ENCODE measurements at regions not wholly inside any gene's neighbourhood (a gene's known extent, or its start where the extent isn't known, plus 50 kb on each side); places are given as distances from the start of the nearest gene placed in this dataset.

DNA sequence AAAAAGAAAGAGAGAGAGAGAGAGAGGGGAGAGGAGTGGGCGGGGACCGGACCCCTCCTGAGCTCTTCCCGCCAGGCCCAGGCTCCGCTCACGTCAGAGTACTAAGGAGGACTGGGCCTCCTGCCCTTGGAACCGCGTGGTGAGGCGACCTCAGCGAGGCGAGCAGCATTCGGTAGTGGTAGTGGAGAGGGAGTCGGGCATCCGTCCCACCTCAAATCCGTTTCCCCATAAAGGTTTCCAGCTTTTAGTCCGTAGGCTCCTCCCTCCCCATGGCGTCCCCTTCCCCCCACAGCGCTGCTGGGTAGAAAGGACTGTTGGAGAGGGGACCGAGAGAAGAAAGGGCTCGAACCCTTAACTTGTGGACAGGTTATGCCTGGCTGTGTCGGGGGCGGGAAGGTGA, 124.4 kb upstream of the BARHL2 start:
- Histone ChIP-seq H2AFZ (ENCODE audit: insufficient read depth, low read length, poor library complexity) (no peak overlapping the region), H2BK120ac (ENCODE audit: insufficient read depth, low read length, poor library complexity) (no peak overlapping the region), H3K23ac (ENCODE audit: low read length) (no peak overlapping the region), H3K14ac (ENCODE audit: low read length) (no peak overlapping the region), H3K36me3 (ENCODE audit: control insufficient read depth in 1 of 2, insufficient read depth in 2 of 2, low read length in 2 of 2) (no peaks in the 10 kb centered on the region), H2BK12ac (ENCODE audit: low read length) (no peak overlapping the region), H2BK5ac (ENCODE audit: low read depth, low read length, poor library complexity) (no peak overlapping the region), H3K9ac (ENCODE audit: low read length) (no peak overlapping the region), H3K4me2 (ENCODE audit: low read length) (no peak overlapping the region), H4K8ac (ENCODE audit: low read depth, low read length) (no peak overlapping the region), H4K91ac (ENCODE audit: low read depth, low read length) (no peak overlapping the region), H3K4me1 (ENCODE audit: control insufficient read depth in 1 of 2, insufficient read depth in 2 of 2, low read length in 2 of 2) (peaks cover 0 to 3% of the 10 kb centered on the region in 2 experiments), H3K27ac (ENCODE audit: low read depth, low read length) (no peak overlapping the region), H3K9me3 (ENCODE audit: insufficient read depth, low read depth, low read length) (peaks cover 2% of the 10 kb centered on the region), H3K79me2 (ENCODE audit: control insufficient read depth, insufficient read depth, low read length, poor library complexity) (no peaks in the 10 kb centered on the region), H3K4me3 (ENCODE audit: low read depth, low read length) (no peak overlapping the region), H3K18ac (ENCODE audit: low read length) (no peak overlapping the region), H4K12ac (ENCODE audit: low read depth, low read length) (no peak overlapping the region), H3K4ac (ENCODE audit: low read depth, low read length) (no peak overlapping the region), H3K79me1 (ENCODE audit: low read length) (no peaks in the 10 kb centered on the region), H2AK5ac (ENCODE audit: low read length) (no peak overlapping the region), H3K27me3 (ENCODE audit: insufficient read depth, low read length) (peaks cover 37% of the 10 kb centered on the region)
- no peak for DNase-seq
- no CpG with 5 or more reads among the region's 21 CpGs for WGBS (ENCODE audit: extremely low coverage, insufficient coverage, insufficient read length)

GRCh38 chr1:90840352-90840751, 123.2 kb upstream of the BARHL2 start:
- no peak overlapping the region for H3K18ac ChIP-seq (ENCODE audit: low read length)
- H3K4me1 ChIP-seq (ENCODE audit: control insufficient read depth in 1 of 2, insufficient read depth in 2 of 2, low read length in 2 of 2): peaks cover 9 to 10% of the 10 kb centered on the region in 2 experiments
- H2AFZ ChIP-seq (ENCODE audit: insufficient read depth, low read length, poor library complexity): no peak overlapping the region
- no peaks in the 10 kb centered on the region for H3K79me2 ChIP-seq (ENCODE audit: control insufficient read depth, insufficient read depth, low read length, poor library complexity)
- no peak overlapping the region for H4K91ac ChIP-seq (ENCODE audit: low read depth, low read length)
- H3K79me1 ChIP-seq (ENCODE audit: low read length): no peaks in the 10 kb centered on the region
- H3K23ac ChIP-seq (ENCODE audit: low read length): no peak overlapping the region
- no peak overlapping the region for H2BK120ac ChIP-seq (ENCODE audit: insufficient read depth, low read length, poor library complexity)
- no peak overlapping the region for H2BK5ac ChIP-seq (ENCODE audit: low read depth, low read length, poor library complexity)
- H3K36me3 ChIP-seq (ENCODE audit: control insufficient read depth in 1 of 2, insufficient read depth in 2 of 2, low read length in 2 of 2): no peaks in the 10 kb centered on the region
- no peak overlapping the region for H3K9ac ChIP-seq (ENCODE audit: low read length)
- H3K4me3 ChIP-seq (ENCODE audit: low read depth, low read length): no peak overlapping the region
- no peak overlapping the region for H3K14ac ChIP-seq (ENCODE audit: low read length)
- H3K27me3 ChIP-seq (ENCODE audit: insufficient read depth, low read length): peaks cover 49% of the 10 kb centered on the region
- H3K27ac ChIP-seq (ENCODE audit: low read depth, low read length): no peak overlapping the region
- no peak overlapping the region for H3K4me2 ChIP-seq (ENCODE audit: low read length)
- WGBS (ENCODE audit: extremely low coverage, insufficient coverage, insufficient read length): no CpG with 5 or more reads among the region's 7 CpGs
- DNase-seq: no peak
- no peak overlapping the region for H2BK12ac ChIP-seq (ENCODE audit: low read length)
- peaks cover 8% of the 10 kb centered on the region for H3K9me3 ChIP-seq (ENCODE audit: insufficient read depth, low read depth, low read length)
- H2AK5ac ChIP-seq (ENCODE audit: low read length): no peak overlapping the region
- no peak overlapping the region for H4K8ac ChIP-seq (ENCODE audit: low read depth, low read length)
- no peak overlapping the region for H4K12ac ChIP-seq (ENCODE audit: low read depth, low read length)
- H3K4ac ChIP-seq (ENCODE audit: low read depth, low read length): no peak overlapping the region

DNA sequence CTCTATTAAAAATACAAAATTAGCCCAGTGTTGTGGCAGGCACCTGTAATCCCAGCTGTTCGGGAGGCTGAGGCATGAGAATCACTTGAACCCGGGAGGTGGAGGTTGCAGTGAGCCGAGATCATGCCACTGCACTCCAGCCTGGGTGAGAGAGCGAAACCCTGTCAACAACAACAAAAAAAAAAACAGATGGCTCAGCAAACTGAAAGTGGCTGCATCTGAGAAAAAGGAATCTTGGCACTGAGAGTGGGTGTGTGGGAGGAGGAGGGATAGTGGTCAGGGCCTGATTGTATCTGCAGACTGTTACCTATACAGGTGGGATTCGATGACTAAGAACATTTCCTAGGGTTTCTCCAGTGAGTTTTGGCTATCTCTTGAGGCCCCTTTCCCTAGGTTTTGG, 122.2 kb upstream of the BARHL2 start:
- no peak overlapping the region for H3K4me2 ChIP-seq (ENCODE audit: low read length)
- H4K8ac ChIP-seq (ENCODE audit: low read depth, low read length): no peak overlapping the region
- H3K27ac ChIP-seq (ENCODE audit: low read depth, low read length): no peak overlapping the region
- WGBS (ENCODE audit: extremely low coverage, insufficient coverage, insufficient read length): no CpG with 5 or more reads among the region's 5 CpGs
- H3K4me3 ChIP-seq (ENCODE audit: low read depth, low read length): no peak overlapping the region
- peaks cover 59% of the 10 kb centered on the region for H3K27me3 ChIP-seq (ENCODE audit: insufficient read depth, low read length)
- no peak overlapping the region for H2BK120ac ChIP-seq (ENCODE audit: insufficient read depth, low read length, poor library complexity)
- no peak overlapping the region for H4K12ac ChIP-seq (ENCODE audit: low read depth, low read length)
- no peak overlapping the region for H3K9ac ChIP-seq (ENCODE audit: low read length)
- H3K14ac ChIP-seq (ENCODE audit: low read length): no peak overlapping the region
- H3K79me2 ChIP-seq (ENCODE audit: control insufficient read depth, insufficient read depth, low read length, poor library complexity): no peaks in the 10 kb centered on the region
- H3K36me3 ChIP-seq (ENCODE audit: control insufficient read depth in 1 of 2, insufficient read depth in 2 of 2, low read length in 2 of 2): no peaks in the 10 kb centered on the region
- H2AFZ ChIP-seq (ENCODE audit: insufficient read depth, low read length, poor library complexity): no peak overlapping the region
- H3K18ac ChIP-seq (ENCODE audit: low read length): no peak overlapping the region
- peaks cover 9% of the 10 kb centered on the region for H3K9me3 ChIP-seq (ENCODE audit: insufficient read depth, low read depth, low read length)
- DNase-seq: no peak
- H3K4ac ChIP-seq (ENCODE audit: low read depth, low read length): no peak overlapping the region
- H3K4me1 ChIP-seq (ENCODE audit: control insufficient read depth in 1 of 2, insufficient read depth in 2 of 2, low read length in 2 of 2): peaks cover 10% of the 10 kb centered on the region in 2 experiments
- no peak overlapping the region for H3K23ac ChIP-seq (ENCODE audit: low read length)
- no peaks in the 10 kb centered on the region for H3K79me1 ChIP-seq (ENCODE audit: low read length)
- no peak overlapping the region for H2AK5ac ChIP-seq (ENCODE audit: low read length)
- no peak overlapping the region for H2BK12ac ChIP-seq (ENCODE audit: low read length)
- no peak overlapping the region for H2BK5ac ChIP-seq (ENCODE audit: low read depth, low read length, poor library complexity)
- H4K91ac ChIP-seq (ENCODE audit: low read depth, low read length): no peak overlapping the region

- Histone ChIP-seq H3K14ac (ENCODE audit: low read length) (no peak overlapping the region), H4K8ac (ENCODE audit: low read depth, low read length) (no peak overlapping the region), H3K23ac (ENCODE audit: low read length) (no peak overlapping the region), H3K9me3 (ENCODE audit: insufficient read depth, low read depth, low read length) (peaks cover 9% of the 10 kb centered on the region), H3K4me3 (ENCODE audit: low read depth, low read length) (no peak overlapping the region), H3K9ac (ENCODE audit: low read length) (no peak overlapping the region), H4K12ac (ENCODE audit: low read depth, low read length) (no peak overlapping the region), H3K27me3 (ENCODE audit: insufficient read depth, low read length) (peaks cover 63% of the 10 kb centered on the region), H3K79me1 (ENCODE audit: low read length) (no peaks in the 10 kb centered on the region), H3K27ac (ENCODE audit: low read depth, low read length) (no peak overlapping the region), H3K18ac (ENCODE audit: low read length) (no peak overlapping the region), H3K4me1 (ENCODE audit: control insufficient read depth in 1 of 2, insufficient read depth in 2 of 2, low read length in 2 of 2) (peaks cover 10% of the 10 kb centered on the region in 2 experiments), H4K91ac (ENCODE audit: low read depth, low read length) (no peak overlapping the region), H3K4ac (ENCODE audit: low read depth, low read length) (no peak overlapping the region), H2BK120ac (ENCODE audit: insufficient read depth, low read length, poor library complexity) (no peak overlapping the region), H2AK5ac (ENCODE audit: low read length) (no peak overlapping the region), H3K79me2 (ENCODE audit: control insufficient read depth, insufficient read depth, low read length, poor library complexity) (no peaks in the 10 kb centered on the region), H3K36me3 (ENCODE audit: control insufficient read depth in 1 of 2, insufficient read depth in 2 of 2, low read length in 2 of 2) (no peaks in the 10 kb centered on the region), H2AFZ (ENCODE audit: insufficient read depth, low read length, poor library complexity) (no peak overlapping the region), H2BK5ac (ENCODE audit: low read depth, low read length, poor library complexity) (no peak overlapping the region), H3K4me2 (ENCODE audit: low read length) (no peak overlapping the region), H2BK12ac (ENCODE audit: low read length) (no peak overlapping the region)
- no peak for DNase-seq
Observed at GRCh38 chr1:90838720-90839119, 121.6 kb upstream of the BARHL2 start.

All from trophoblast cell (in vitro differentiated cells and primary cell).